ENCODE measurements at regions not wholly inside any gene's neighbourhood (a gene's known extent, or its start where the extent isn't known, plus 50 kb on each side); places are given as distances from the start of the nearest gene placed in this dataset.

DNA sequence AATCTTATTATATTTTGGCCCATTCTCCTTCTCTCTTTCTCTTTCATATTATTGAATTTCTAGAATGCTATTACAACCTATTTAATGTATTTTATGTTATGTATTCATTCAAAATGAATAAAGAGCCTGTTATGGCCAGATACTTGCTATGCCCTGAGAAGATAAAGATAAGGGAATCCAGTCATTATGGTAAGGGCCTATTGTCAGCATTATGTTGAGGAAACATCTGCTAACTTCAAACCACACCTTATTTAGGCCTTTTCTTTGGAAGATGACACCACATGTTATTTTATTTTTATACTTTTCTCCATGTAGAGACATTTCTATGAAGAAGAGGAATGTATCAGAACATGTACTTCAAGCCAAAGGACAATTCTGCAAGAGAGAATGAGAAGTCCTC lies 60.5 kb upstream of the MPP7 start:
- in situ Hi-C loops (cut with HindIII; ENCODE audit: extremely low pct_ligation_motif_present, low pct_unique_long_range_greater_than_20kb): loop anchor here (10.0 kb wide), 1 partner anchor 59 kb away; the partner anchor contains the start of gene MPP7
- Histone ChIP-seq H3K9ac (ENCODE audit: insufficient read depth, low read depth, low read length) (no peak overlapping the region), H3K4me3 (replicated peaks in 1 of 3; ENCODE audit: insufficient read depth in 1 of 3, low read depth in 2 of 3, low read length in 3 of 3) (no peak overlapping the region), H2AFZ (ENCODE audit: low read length) (no peak overlapping the region), H3K27me3 (ENCODE audit: control insufficient read depth in 1 of 2, insufficient read depth in 2 of 2, low read length in 2 of 2) (no peaks in the 10 kb centered on the region), H3K36me3 (replicated peaks in 1 of 2; ENCODE audit: control insufficient read depth in 1 of 2, insufficient read depth in 2 of 2, low read length in 2 of 2) (no peaks in the 10 kb centered on the region), H3K4me1 (ENCODE audit: insufficient read depth, low read length) (peaks cover 68% of the 10 kb centered on the region), H3K4me2 (ENCODE audit: low read depth, low read length) (no peak overlapping the region), H3K79me2 (ENCODE audit: insufficient read depth, low read length) (no peaks in the 10 kb centered on the region), H3K9me3 (ENCODE audit: low read length) (no peaks in the 10 kb centered on the region), H3K27ac (ENCODE audit: extremely low read length, insufficient read depth, low read length) (no peak overlapping the region), H4K20me1 (ENCODE audit: insufficient read depth, low read length) (no peaks in the 10 kb centered on the region)
- ChIA-PET CTCF (ENCODE audit: low intra/inter-chr PET ratio, low total read pairs) (no interaction called here), POLR2A (no interaction called here)
- FAIRE-seq (no peak), ATAC-seq (no peak), DNase-seq (ENCODE audit: low spot score) (no peak)
- no peak for TF ChIP-seq NFRKB (IDR thresholded peaks at IDR 0.05)
- no peak for TF ChIP-seq ASH2L (IDR thresholded peaks at IDR 0.05; ENCODE audit: insufficient read length, low read depth, low read length)
- TF ChIP-seq ZNF740 (CRISPR knock-in tag; IDR thresholded peaks at IDR 0.05): no peak
- no peak for TF ChIP-seq TARDBP (CRISPR knock-in tag; IDR thresholded peaks at IDR 0.05)
- no peak for TF ChIP-seq CTCF (CRISPR knock-in tag; IDR thresholded peaks at IDR 0.05)
- TF ChIP-seq ZFP90 (CRISPR knock-in tag; IDR thresholded peaks at IDR 0.05; ENCODE audit: borderline replicate concordance): no peak
- TF ChIP-seq GTF2F1 (IDR thresholded peaks at IDR 0.05; ENCODE audit: low read length): no peak
- no peak for TF ChIP-seq NAIF1 (CRISPR knock-in tag; IDR thresholded peaks at IDR 0.05; ENCODE audit: borderline replicate concordance)
- TF ChIP-seq, protein P1, sequence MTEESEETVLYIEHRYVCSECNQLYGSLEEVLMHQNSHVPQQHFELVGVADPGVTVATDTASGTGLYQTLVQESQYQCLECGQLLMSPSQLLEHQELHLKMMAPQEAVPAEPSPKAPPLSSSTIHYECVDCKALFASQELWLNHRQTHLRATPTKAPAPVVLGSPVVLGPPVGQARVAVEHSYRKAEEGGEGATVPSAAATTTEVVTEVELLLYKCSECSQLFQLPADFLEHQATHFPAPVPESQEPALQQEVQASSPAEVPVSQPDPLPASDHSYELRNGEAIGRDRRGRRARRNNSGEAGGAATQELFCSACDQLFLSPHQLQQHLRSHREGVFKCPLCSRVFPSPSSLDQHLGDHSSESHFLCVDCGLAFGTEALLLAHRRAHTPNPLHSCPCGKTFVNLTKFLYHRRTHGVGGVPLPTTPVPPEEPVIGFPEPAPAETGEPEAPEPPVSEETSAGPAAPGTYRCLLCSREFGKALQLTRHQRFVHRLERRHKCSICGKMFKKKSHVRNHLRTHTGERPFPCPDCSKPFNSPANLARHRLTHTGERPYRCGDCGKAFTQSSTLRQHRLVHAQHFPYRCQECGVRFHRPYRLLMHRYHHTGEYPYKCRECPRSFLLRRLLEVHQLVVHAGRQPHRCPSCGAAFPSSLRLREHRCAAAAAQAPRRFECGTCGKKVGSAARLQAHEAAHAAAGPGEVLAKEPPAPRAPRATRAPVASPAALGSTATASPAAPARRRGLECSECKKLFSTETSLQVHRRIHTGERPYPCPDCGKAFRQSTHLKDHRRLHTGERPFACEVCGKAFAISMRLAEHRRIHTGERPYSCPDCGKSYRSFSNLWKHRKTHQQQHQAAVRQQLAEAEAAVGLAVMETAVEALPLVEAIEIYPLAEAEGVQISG (CRISPR knock-in tag; IDR thresholded peaks at IDR 0.05): no peak
- no peak for TF ChIP-seq ZFP62 (CRISPR knock-in tag; IDR thresholded peaks at IDR 0.05)
- no peak for TF ChIP-seq YEATS2 (CRISPR knock-in tag; IDR thresholded peaks at IDR 0.05; ENCODE audit: borderline replicate concordance)
- no peak for TF ChIP-seq NCOA5 (CRISPR knock-in tag; IDR thresholded peaks at IDR 0.05)
- no peak for TF ChIP-seq FOXC1 (CRISPR knock-in tag; IDR thresholded peaks at IDR 0.05; ENCODE audit: borderline replicate concordance)
- TF ChIP-seq, protein P2, sequence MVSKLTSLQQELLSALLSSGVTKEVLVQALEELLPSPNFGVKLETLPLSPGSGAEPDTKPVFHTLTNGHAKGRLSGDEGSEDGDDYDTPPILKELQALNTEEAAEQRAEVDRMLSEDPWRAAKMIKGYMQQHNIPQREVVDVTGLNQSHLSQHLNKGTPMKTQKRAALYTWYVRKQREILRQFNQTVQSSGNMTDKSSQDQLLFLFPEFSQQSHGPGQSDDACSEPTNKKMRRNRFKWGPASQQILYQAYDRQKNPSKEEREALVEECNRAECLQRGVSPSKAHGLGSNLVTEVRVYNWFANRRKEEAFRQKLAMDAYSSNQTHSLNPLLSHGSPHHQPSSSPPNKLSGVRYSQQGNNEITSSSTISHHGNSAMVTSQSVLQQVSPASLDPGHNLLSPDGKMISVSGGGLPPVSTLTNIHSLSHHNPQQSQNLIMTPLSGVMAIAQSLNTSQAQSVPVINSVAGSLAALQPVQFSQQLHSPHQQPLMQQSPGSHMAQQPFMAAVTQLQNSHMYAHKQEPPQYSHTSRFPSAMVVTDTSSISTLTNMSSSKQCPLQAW (CRISPR knock-in tag; IDR thresholded peaks at IDR 0.05): no peak
- TF ChIP-seq, protein P3, sequence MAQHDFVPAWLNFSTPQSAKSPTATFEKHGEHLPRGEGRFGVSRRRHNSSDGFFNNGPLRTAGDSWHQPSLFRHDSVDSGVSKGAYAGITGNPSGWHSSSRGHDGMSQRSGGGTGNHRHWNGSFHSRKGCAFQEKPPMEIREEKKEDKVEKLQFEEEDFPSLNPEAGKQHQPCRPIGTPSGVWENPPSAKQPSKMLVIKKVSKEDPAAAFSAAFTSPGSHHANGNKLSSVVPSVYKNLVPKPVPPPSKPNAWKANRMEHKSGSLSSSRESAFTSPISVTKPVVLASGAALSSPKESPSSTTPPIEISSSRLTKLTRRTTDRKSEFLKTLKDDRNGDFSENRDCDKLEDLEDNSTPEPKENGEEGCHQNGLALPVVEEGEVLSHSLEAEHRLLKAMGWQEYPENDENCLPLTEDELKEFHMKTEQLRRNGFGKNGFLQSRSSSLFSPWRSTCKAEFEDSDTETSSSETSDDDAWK (CRISPR knock-in tag; IDR thresholded peaks at IDR 0.05): no peak
- intact Hi-C loops (cut with micrococcal nuclease; ENCODE audit: unreplicated experiment): no loop called here
- no TSS peak for BruUV-seq (replicated peaks)

Measured in HepG2 (cell line).